LNCAP (cell line): ENCODE measurements at regions not wholly inside any gene's neighbourhood (a gene's known extent, or its start where the extent isn't known, plus 50 kb on each side); places are given as distances from the start of the nearest gene placed in this dataset.

ENCODE experiments used
- CTCF ChIP-seq: fragments of 450-650 bp; IDR thresholded peaks from 2 replicates; pipeline ENCODE4 v1.5.1; 2017; ENCODE audit warnings: mild to moderate bottlenecking

GRCh38 chr6:92708270-92708669, 711.1 kb downstream of the EPHA7 start:
- no peak for TF ChIP-seq CTCF

- TF ChIP-seq CTCF = no peak
Measured at GRCh38 chr6:92706976-92707375, 712.4 kb downstream of the EPHA7 start.

GRCh38 chr6:92701425-92702096, 717.8 kb downstream of the EPHA7 start:
- no peak for TF ChIP-seq CTCF

GRCh38 chr6:92700411-92700810, 718.9 kb downstream of the EPHA7 start:
- TF ChIP-seq CTCF = no peak

DNA sequence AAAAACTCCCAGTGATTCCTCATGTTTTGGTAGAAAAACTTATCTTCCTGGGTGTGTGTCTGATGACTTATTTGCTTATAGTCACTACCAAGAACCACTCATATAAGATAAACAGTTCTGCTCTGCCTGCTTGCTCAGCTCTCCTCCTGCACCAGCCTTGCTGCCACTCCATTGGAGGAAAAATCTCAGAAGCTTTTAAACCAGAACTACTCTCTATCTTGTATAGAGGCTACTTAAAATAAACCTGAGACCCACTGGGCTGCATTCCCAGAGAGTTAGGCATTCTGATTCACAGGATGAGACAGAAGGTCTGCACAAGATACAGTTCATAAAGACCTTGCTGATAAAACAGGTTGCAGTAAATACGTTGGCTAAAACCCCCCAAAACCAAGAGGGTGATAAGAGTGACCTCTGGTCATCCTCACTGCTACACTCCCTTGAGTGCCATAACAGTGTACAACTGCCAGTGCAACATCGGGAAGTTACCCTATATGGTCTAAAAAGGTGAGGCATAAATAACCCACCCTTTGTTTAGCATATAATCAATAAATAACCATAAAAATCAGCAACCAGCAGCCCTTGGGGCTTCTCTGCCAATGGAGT, 728.3 kb downstream of the EPHA7 start:
- no peak for TF ChIP-seq CTCF

DNA sequence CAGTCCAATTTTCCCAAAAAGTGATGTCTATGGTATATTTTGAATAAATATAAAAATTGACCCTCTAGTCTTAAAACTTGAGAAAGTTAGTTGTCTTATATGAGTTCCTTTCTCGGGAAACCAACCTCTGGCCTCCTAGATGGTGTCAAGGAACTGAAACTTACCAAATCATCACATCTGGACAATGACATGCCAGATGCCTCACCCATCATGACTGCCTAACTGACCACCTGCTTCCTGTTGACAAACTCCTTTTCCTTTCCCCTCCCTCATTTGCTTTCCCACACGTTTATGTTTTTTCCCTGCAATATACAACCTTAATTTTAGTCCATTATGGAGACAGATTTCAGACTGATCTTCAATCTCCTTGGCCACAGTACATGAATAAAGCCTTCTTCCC, 731.0 kb downstream of the EPHA7 start:
- TF ChIP-seq CTCF = no peak

DNA sequence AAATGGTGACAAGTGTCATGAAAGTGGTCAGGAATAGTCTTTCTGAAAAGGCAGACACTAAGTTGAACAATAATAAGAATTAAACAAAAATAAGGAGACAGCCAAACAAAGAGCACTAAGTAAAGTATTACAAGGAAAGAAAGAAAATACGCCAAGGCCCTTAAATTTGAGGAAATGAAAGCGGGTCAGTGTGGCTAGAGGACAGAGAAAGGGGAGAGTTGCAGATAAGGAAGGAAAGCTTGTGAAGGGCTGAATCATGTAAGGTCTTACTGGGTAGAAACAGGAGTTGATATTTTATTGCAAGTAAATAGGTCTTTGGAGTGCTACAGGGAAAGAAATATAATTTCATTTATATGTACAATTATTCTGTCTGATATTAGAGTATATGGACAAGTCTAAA, 732.1 kb downstream of the EPHA7 start:
- TF ChIP-seq CTCF = no peak
